K562 (cell line): ENCODE measurements at regions not wholly inside any gene's neighbourhood (a gene's known extent, or its start where the extent isn't known, plus 50 kb on each side); places are given as distances from the start of the nearest gene placed in this dataset.

Source experiments
- ATAC-seq: fragments of 200-7000 bp; cut with Tn5 transposase; 3 replicates; pipeline ENCODE4 v1.9.1; 2020; ENCODE audit warnings: moderate library complexity
- BruUV-seq: library from RNA; stranded (reverse); fragments of 400-500 nt; replicated peaks from 2 replicates; lab custom pipeline; 2021; lab: Mats Ljungman, UMichigan
- CTCF ChIA-PET: fragments of 300-600 bp; formaldehyde crosslinking; extraction: SDS; loops from one replicate; lab custom pipeline; 2021; ENCODE audit warnings: low intra/inter-chr PET ratio; lab: Yijun Ruan, JAX
- POLR2A ChIA-PET: fragments of 300-600, 350-650 bp; sonication (Branson Sonifier 250); formaldehyde crosslinking; extraction: SDS; loops from one replicate; lab custom pipeline; 2021; ENCODE audit warnings: antibody characterized with exemption, inconsistent platforms; lab: Yijun Ruan, JAX
- DNase-seq, 4 experiments: peaks; one replicate each; pipeline versions ENCODE4 v3.0.0 to v3.0.0-alpha.2; 2011 to 2018; ENCODE audit warnings: low spot score in 3 of 4, mixed read lengths in 3 of 4; ENCODE audit errors: extremely low read depth in 1 of 4
- FAIRE-seq: peaks from 2 replicates; lab custom pipeline; 2011; peaks lifted over from hg19 to GRCh38; lab: Jason Lieb, UNC
- H2AFZ ChIP-seq: 2 replicates; pipeline ENCODE4 v1.6.0; 2011; ENCODE audit warnings: low read depth, low read length, control low read depth, inconsistent platforms
- H3K27ac ChIP-seq: fragments of 200-600 bp; 3 replicates; pipeline ENCODE4 v1.8.0; 2011; ENCODE audit warnings: low read depth, mild to moderate bottlenecking, control low read depth, inconsistent platforms, low read length, moderate library complexity, mixed read lengths; ENCODE audit errors: extremely low read depth
- H3K27me3 ChIP-seq, 2 experiments: fragments of 300-600 bp in 1 of 2; 2 replicates in 1 of 2; 3 replicates in 1 of 2; pipeline versions ENCODE4 v1.6.0 to v1.8.0; 2011; ENCODE audit warnings: inconsistent platforms in 2 of 2, low read length in 2 of 2, mild to moderate bottlenecking in 1 of 2, mixed read lengths in 1 of 2, moderate library complexity in 1 of 2; ENCODE audit not compliant: control insufficient read depth in 2 of 2, insufficient read depth in 2 of 2
- H3K36me3 ChIP-seq: fragments of 300-600 bp; 3 replicates; pipeline ENCODE4 v1.8.0; 2011; ENCODE audit warnings: mild to moderate bottlenecking, low read length, inconsistent platforms; ENCODE audit not compliant: control insufficient read depth, insufficient read depth
- H3K4me1 ChIP-seq, 2 experiments: fragments of 200-600 bp in 1 of 2; replicated peaks in 1 of 2; 2 replicates in 1 of 2; 3 replicates in 1 of 2; pipeline versions ENCODE4 v1.5.1 to v1.8.0; 2011; ENCODE audit warnings: inconsistent platforms in 2 of 2, low read length in 2 of 2, mild to moderate bottlenecking in 1 of 2, mixed read lengths in 1 of 2, moderate library complexity in 1 of 2; ENCODE audit not compliant: control insufficient read depth in 2 of 2, insufficient read depth in 2 of 2
- H3K4me2 ChIP-seq: 2 replicates; pipeline ENCODE4 v1.6.1; 2011; ENCODE audit warnings: low read length, control low read depth, inconsistent platforms, mixed read lengths; ENCODE audit not compliant: insufficient read depth
- H3K4me3 ChIP-seq: fragments of 200-600 bp; sonication (generic), shearing (Covaris generic); 2 replicates; pipeline ENCODE4 v1.5.1; 2016; ENCODE audit warnings: control low read depth, inconsistent platforms
- H3K79me2 ChIP-seq: fragments of 200-600 bp; 3 replicates; pipeline ENCODE4 v1.8.0; 2011; ENCODE audit warnings: low read length, inconsistent platforms; ENCODE audit not compliant: control insufficient read depth, insufficient read depth
- H3K9ac ChIP-seq, 2 experiments: 2 replicates each; pipeline versions ENCODE4 v1.6.0 to v1.6.1; 2011; ENCODE audit warnings: low read depth in 2 of 2, low read length in 2 of 2, control low read depth in 1 of 2, inconsistent platforms in 1 of 2, mild to moderate bottlenecking in 1 of 2, mixed read lengths in 1 of 2; ENCODE audit not compliant: insufficient read depth in 1 of 2
- H3K9me1 ChIP-seq: one replicate; pipeline ENCODE4 v1.6.0; 2011; ENCODE audit warnings: inconsistent platforms, mild to moderate bottlenecking, low read length, moderate library complexity; ENCODE audit not compliant: control insufficient read depth, insufficient read depth
- H3K9me3 ChIP-seq: replicated peaks from 2 replicates; pipeline ENCODE4 v1.5.1; 2011; ENCODE audit warnings: low read depth, low read length, inconsistent platforms; ENCODE audit not compliant: control insufficient read depth, insufficient read depth
- H4K20me1 ChIP-seq: replicated peaks from 2 replicates; pipeline ENCODE4 v1.6.1; 2011; ENCODE audit warnings: low read length, inconsistent platforms, mixed read lengths; ENCODE audit not compliant: control insufficient read depth, insufficient read depth
- CHD2 ChIP-seq: IDR thresholded peaks from 2 replicates; pipeline ENCODE4 v1.6.1; 2011; ENCODE audit warnings: low read depth, low read length
- CUX1 ChIP-seq: fragments of 200-800 bp; sonication (Bioruptor generic); IDR thresholded peaks from 2 replicates; pipeline ENCODE4 v1.6.1; 2016; ENCODE audit warnings: missing genetic modification characterization, missing compliant biosample characterization
- FIP1L1 ChIP-seq: fragments of 200-400 bp; formaldehyde crosslinking; IDR thresholded peaks from 2 replicates; pipeline ENCODE4 v1.6.1; 2018; ENCODE audit warnings: mild to moderate bottlenecking, low read depth, low read length; ENCODE audit not compliant: poor library complexity, severe bottlenecking
- GMEB1 ChIP-seq: fragments of 250-450 bp; sonication (Bioruptor Pico); IDR thresholded peaks from 2 replicates; pipeline ENCODE4 v1.4.0; 2020; ENCODE audit warnings: mild to moderate bottlenecking
- RBFOX2 ChIP-seq: fragments of 200-400 bp; formaldehyde crosslinking; IDR thresholded peaks from 2 replicates; pipeline ENCODE4 v1.6.1; 2017; ENCODE audit warnings: low read depth, mild to moderate bottlenecking, low read length, moderate library complexity
- RBM22 ChIP-seq: fragments of 200-400 bp; formaldehyde crosslinking; IDR thresholded peaks from 2 replicates; pipeline ENCODE4 v1.6.1; 2018; ENCODE audit warnings: low read length, low read depth; ENCODE audit not compliant: poor library complexity, severe bottlenecking
- SMC3 ChIP-seq: conservative IDR thresholded peaks from 2 replicates; pipeline ENCODE4 v1.6.1; 2011; ENCODE audit warnings: low read depth, low read length, improper control_type of control experiment; ENCODE audit not compliant: insufficient read depth
- TEAD2 ChIP-seq: fragments of 450-650 bp; IDR thresholded peaks from 2 replicates; pipeline ENCODE4 v1.6.1; 2016; ENCODE audit warnings: missing genetic modification characterization, control low read depth, missing compliant biosample characterization
- ZBTB2 ChIP-seq: fragments of 450-650 bp; IDR thresholded peaks from 2 replicates; pipeline ENCODE4 v1.6.1; 2016; ENCODE audit warnings: antibody characterized with exemption
- ZNF316 ChIP-seq: fragments of 450-650 bp; IDR thresholded peaks from 2 replicates; pipeline ENCODE4 v1.6.1; 2016
- ZNF511 ChIP-seq: sonication (generic); formaldehyde crosslinking; IDR thresholded peaks from 2 replicates; pipeline ENCODE4 v1.8.0; 2022; ENCODE audit warnings: mild to moderate bottlenecking, missing genetic modification reagents
- WGBS: fragments of 100-300 bp; shearing (Covaris generic); methylation state at CpG from one replicate; pipeline ENCODE4 v1.1.6; 2016; ENCODE audit warnings: low coverage, mixed read lengths; ENCODE audit not compliant: insufficient coverage; ENCODE audit errors: missing lambda C conversion rate; 5-methylcytosine and 5-hydroxymethylcytosine counted together
- in situ Hi-C: fragments of 300-500 bp; cut with MboI; formaldehyde crosslinking; loops from 4 replicates; pipeline ENCODE4 v1.15.0; 2018; ENCODE audit warnings: inconsistent platforms, mixed read lengths
- intact Hi-C: fragments of 100-400 bp; cut with micrococcal nuclease; formaldehyde crosslinking; loops from 2 replicates; pipeline ENCODE4 v1.14.2; 2022

- TF ChIP-seq GMEB1 (CRISPR knock-in tag) (no peak), SMC3 (no peak)
These were observed 136.1 kb downstream of the TMEM200C start (continued) for GRCh38 chr18:5759194-5759593.

GRCh38 chr18:5756823-5757222, 138.5 kb downstream of the TMEM200C start:
- no peaks in the 10 kb centered on the region for H4K20me1 ChIP-seq
- ATAC-seq (no peak), DNase-seq (no peak), FAIRE-seq (no peak)
- H3K4me1 ChIP-seq: no peaks in the 10 kb centered on the region
- H3K9ac ChIP-seq: no peak overlapping the region
- BruUV-seq: no TSS peak
- H3K9me1 ChIP-seq: no peaks in the 10 kb centered on the region
- CTCF ChIA-PET: no interaction called here
- no peak overlapping the region for H3K27ac ChIP-seq
- H3K9me3 ChIP-seq: no peaks in the 10 kb centered on the region
- H3K79me2 ChIP-seq: no peaks in the 10 kb centered on the region
- H3K27me3 ChIP-seq: no peaks in the 10 kb centered on the region
- in situ Hi-C loops: no loop called here
- H2AFZ ChIP-seq: no peak overlapping the region
- POLR2A ChIA-PET: interaction anchor here (0.7 kb wide), 1 partner anchor 300 kb away, joined by 3 read pairs; no protein-coding TSS in a partner anchor
- H3K4me2 ChIP-seq: no peak overlapping the region
- H3K4me3 ChIP-seq: no peak overlapping the region
- H3K36me3 ChIP-seq: no peaks in the 10 kb centered on the region
- intact Hi-C loops: no loop called here
- 1% methylated on average over 6 of the region's 6 CpGs for WGBS
- TF ChIP-seq CHD2: no peak
- no peak for TF ChIP-seq RBFOX2
- TF ChIP-seq ZBTB2: no peak
- no peak for TF ChIP-seq ZNF511 (CRISPR knock-in tag)
- TF ChIP-seq FIP1L1: no peak
- no peak for TF ChIP-seq TEAD2
- no peak for TF ChIP-seq ZNF316
- no peak for TF ChIP-seq CUX1
- TF ChIP-seq RBM22: no peak
